HG03159 (cell line): ENCODE measurements at regions not wholly inside any gene's neighbourhood (a gene's known extent, or its start where the extent isn't known, plus 50 kb on each side); places are given as distances from the start of the nearest gene placed in this dataset.

Experiments used
- ATAC-seq: cut with Tn5 transposase; IDR thresholded peaks from one replicate; pipeline ENCODE4 v1.9.1; 2021; ENCODE audit warnings: mild to moderate bottlenecking, moderate library complexity; ENCODE audit not compliant: unreplicated experiment

GRCh38 chr17:73753751-73754496 is 109.7 kb upstream of the SDK2 start:
- ATAC-seq, result no peak

- ATAC-seq, result no peak
Observed at GRCh38 chr17:73754886-73755400, 110.7 kb upstream of the SDK2 start.

- ATAC-seq, result no peak
Observed at GRCh38 chr17:73757420-73757819, 113.2 kb upstream of the SDK2 start.

GRCh38 chr17:73758245-73758644 is 114.0 kb upstream of the SDK2 start:
- ATAC-seq, result no peak

GRCh38 chr17:73759324-73759723 is 115.1 kb upstream of the SDK2 start:
- no peak for ATAC-seq

- no peak for ATAC-seq
Observed at GRCh38 chr17:73759734-73760438, 115.6 kb upstream of the SDK2 start.

- ATAC-seq, result no peak
Observed at GRCh38 chr17:73760439-73760758, 116.2 kb upstream of the SDK2 start.

- ATAC-seq, result no peak
Observed at GRCh38 chr17:73765824-73766563, 121.7 kb upstream of the SDK2 start.

- no peak for ATAC-seq
Observed at GRCh38 chr17:73767696-73768095, 123.5 kb upstream of the SDK2 start.

- ATAC-seq, result no peak
Observed at GRCh38 chr17:73768691-73769090, 124.4 kb upstream of the SDK2 start.

- no peak for ATAC-seq
Observed at GRCh38 chr17:73769479-73769878, 125.2 kb upstream of the SDK2 start.

- ATAC-seq, result no peak
Observed at GRCh38 chr17:73770115-73770848, 126.0 kb upstream of the SDK2 start.

- no peak for ATAC-seq
Observed at GRCh38 chr17:73770849-73771229, 126.6 kb upstream of the SDK2 start.

- no peak for ATAC-seq
Observed at GRCh38 chr17:73772107-73772705, 128.0 kb upstream of the SDK2 start.

- no peak for ATAC-seq
Observed at GRCh38 chr17:73773702-73774101, 129.5 kb upstream of the SDK2 start.

GRCh38 chr17:73774852-73775251 is 130.6 kb upstream of the SDK2 start:
- ATAC-seq, result no peak

- no peak for ATAC-seq
Observed at GRCh38 chr17:73776351-73777130, 132.3 kb upstream of the SDK2 start.

GRCh38 chr17:73777131-73777449 is 132.8 kb upstream of the SDK2 start:
- no peak for ATAC-seq

- no peak for ATAC-seq
Observed at GRCh38 chr17:73782231-73782630, 138.0 kb upstream of the SDK2 start.
